Stimulated activated naive B cell treated with anti-CD40 and anti-IgM and Interleukin-4, amounts not matched to agents 10 μg/mL and 1 μg/mL and 100 μg/mL, for 72 hours (primary cell): ENCODE measurements at regions not wholly inside any gene's neighbourhood (a gene's known extent, or its start where the extent isn't known, plus 50 kb on each side); places are given as distances from the start of the nearest gene placed in this dataset.
"Not testable (repeated sequence)": the region's sequence is repeated elsewhere in the genome, so short reads cannot be mapped to it uniquely, and the experiment has no call there.

Experiments
- ATAC-seq, 2 donors: fragments of 150-1000 bp; cut with Tn5 transposase; replicated peaks; 2 replicates each; pipeline ENCODE4 v1.10.0; 2021; ENCODE audit warnings: moderate library complexity in 1 of 2
- DNase-seq: peaks from one replicate; pipeline ENCODE4 v3.0.0; 2021
- H3K27ac Mint-ChIP-seq: one replicate; pipeline ENCODE4 v1.8.0; 2022; ENCODE audit warnings: mild to moderate bottlenecking, mixed read lengths
- H3K27me3 Mint-ChIP-seq, 2 donors: one replicate each; pipeline ENCODE4 v1.8.0; 2022; ENCODE audit warnings: mixed read lengths in 2 of 2
- H3K36me3 Mint-ChIP-seq, 2 donors: one replicate each; pipeline ENCODE4 v1.8.0; 2022; ENCODE audit warnings: mixed read lengths in 2 of 2, mild to moderate bottlenecking in 1 of 2
- H3K4me1 Mint-ChIP-seq, 2 donors: one replicate each; pipeline ENCODE4 v1.8.0; 2022; ENCODE audit warnings: mixed read lengths in 2 of 2, mild to moderate bottlenecking in 1 of 2
- H3K4me3 Mint-ChIP-seq, 2 donors: one replicate each; pipeline ENCODE4 v1.8.0; 2022; ENCODE audit warnings: mild to moderate bottlenecking in 2 of 2, mixed read lengths in 2 of 2, moderate library complexity in 1 of 2
- H3K9me3 Mint-ChIP-seq, 2 donors: one replicate each; pipeline ENCODE4 v1.8.0; 2022; ENCODE audit warnings: mixed read lengths in 2 of 2, mild to moderate bottlenecking in 1 of 2

- H3K27me3 Mint-ChIP-seq = peaks cover 3 to 10% of the 10 kb centered on the region in 2 donors
- H3K4me1 Mint-ChIP-seq = no peaks in the 10 kb centered on the region
- no peaks in the 10 kb centered on the region for H3K36me3 Mint-ChIP-seq
- H3K9me3 Mint-ChIP-seq = peaks cover 0 to 4% of the 10 kb centered on the region in 2 donors
- no peak for DNase-seq
- no peak overlapping the region for H3K27ac Mint-ChIP-seq
- no peak for ATAC-seq
- no peak overlapping the region for H3K4me3 Mint-ChIP-seq
These were observed 128.2 kb downstream of the AKR1D1 start for GRCh38 chr7:138204285-138204981.

GRCh38 chr7:138204982-138205298 lies 128.7 kb downstream of the AKR1D1 start:
- H3K9me3 Mint-ChIP-seq = peaks cover 0 to 4% of the 10 kb centered on the region in 2 donors
- H3K27me3 Mint-ChIP-seq = peaks cover 3 to 10% of the 10 kb centered on the region in 2 donors
- no peak overlapping the region for H3K27ac Mint-ChIP-seq
- no peaks in the 10 kb centered on the region for H3K36me3 Mint-ChIP-seq
- ATAC-seq (no peak), DNase-seq (no peak)
- no peaks in the 10 kb centered on the region for H3K4me1 Mint-ChIP-seq
- H3K4me3 Mint-ChIP-seq = no peak overlapping the region

GRCh38 chr7:138205614-138206150 lies 129.4 kb downstream of the AKR1D1 start:
- Mint-ChIP-seq H3K4me3 (no peak overlapping the region), H3K36me3 (no peaks in the 10 kb centered on the region), H3K27ac (no peak overlapping the region), H3K9me3 (peaks cover 0 to 4% of the 10 kb centered on the region in 2 donors), H3K4me1 (no peaks in the 10 kb centered on the region), H3K27me3 (peaks cover under 1 to 5% of the 10 kb centered on the region in 2 donors)
- ATAC-seq (no peak), DNase-seq (no peak)

GRCh38 chr7:138207555-138207971 lies 131.3 kb downstream of the AKR1D1 start:
- Mint-ChIP-seq H3K36me3 (no peaks in the 10 kb centered on the region), H3K4me1 (no peaks in the 10 kb centered on the region), H3K27me3 (no peaks in the 10 kb centered on the region), H3K27ac (no peak overlapping the region), H3K9me3 (peaks cover 0 to 4% of the 10 kb centered on the region in 2 donors), H3K4me3 (no peak overlapping the region)
- DNase-seq (no peak), ATAC-seq (no peak)

GRCh38 chr7:138208142-138208570 lies 131.9 kb downstream of the AKR1D1 start:
- H3K36me3 Mint-ChIP-seq = no peaks in the 10 kb centered on the region
- no peak for ATAC-seq
- peaks cover 0 to 4% of the 10 kb centered on the region in 2 donors for H3K9me3 Mint-ChIP-seq
- no peaks in the 10 kb centered on the region for H3K4me1 Mint-ChIP-seq
- H3K4me3 Mint-ChIP-seq = no peak overlapping the region
- H3K27ac Mint-ChIP-seq = no peak overlapping the region
- no peaks in the 10 kb centered on the region for H3K27me3 Mint-ChIP-seq
- no peak for DNase-seq

- peaks cover 0 to 4% of the 10 kb centered on the region in 2 donors for H3K9me3 Mint-ChIP-seq
- no peak for ATAC-seq
- no peak for DNase-seq
- H3K36me3 Mint-ChIP-seq = no peaks in the 10 kb centered on the region
- H3K27ac Mint-ChIP-seq = no peak overlapping the region
- no peak overlapping the region for H3K4me3 Mint-ChIP-seq
- no peaks in the 10 kb centered on the region for H3K27me3 Mint-ChIP-seq
- H3K4me1 Mint-ChIP-seq = no peaks in the 10 kb centered on the region
These were observed 132.6 kb downstream of the AKR1D1 start for GRCh38 chr7:138208864-138209263.

- Mint-ChIP-seq H3K9me3 (peaks cover 0 to 7% of the 10 kb centered on the region in 2 donors), H3K4me1 (no peaks in the 10 kb centered on the region), H3K4me3 (no peak overlapping the region), H3K27me3 (no peaks in the 10 kb centered on the region), H3K36me3 (no peaks in the 10 kb centered on the region), H3K27ac (no peak overlapping the region)
- DNase-seq (no peak), ATAC-seq (no peak)
These were observed 136.1 kb downstream of the AKR1D1 start for GRCh38 chr7:138212314-138212713.

- Mint-ChIP-seq H3K36me3 (peaks cover 0 to 2% of the 10 kb centered on the region in 2 donors), H3K27me3 (no peaks in the 10 kb centered on the region), H3K4me3 (no peak overlapping the region), H3K4me1 (no peaks in the 10 kb centered on the region), H3K9me3 (peaks cover 5 to 7% of the 10 kb centered on the region in 2 donors), H3K27ac (no peak overlapping the region)
- no peak for DNase-seq
- no peak for ATAC-seq
These were observed 138.7 kb downstream of the AKR1D1 start for GRCh38 chr7:138214926-138215325.

- not testable (repeated sequence) for H3K27ac Mint-ChIP-seq, H3K4me1 Mint-ChIP-seq, ATAC-seq, H3K4me3 Mint-ChIP-seq, H3K36me3 Mint-ChIP-seq, H3K27me3 Mint-ChIP-seq, DNase-seq
- peaks cover 18 to 26% of the 10 kb centered on the region in 2 donors for H3K9me3 Mint-ChIP-seq
These were observed 144.1 kb downstream of the AKR1D1 start for GRCh38 chr7:138220321-138220720.

- not testable (repeated sequence) for H3K36me3 Mint-ChIP-seq, ATAC-seq, H3K27me3 Mint-ChIP-seq, H3K27ac Mint-ChIP-seq, H3K4me1 Mint-ChIP-seq, DNase-seq, H3K4me3 Mint-ChIP-seq
- H3K9me3 Mint-ChIP-seq = peaks cover 18 to 23% of the 10 kb centered on the region in 2 donors
These were observed 145.1 kb downstream of the AKR1D1 start for GRCh38 chr7:138221388-138221787.

- Mint-ChIP-seq H3K27ac (no peak overlapping the region), H3K9me3 (peaks cover 15 to 23% of the 10 kb centered on the region in 2 donors), H3K27me3 (no peaks in the 10 kb centered on the region), H3K4me3 (no peak overlapping the region), H3K36me3 (peaks cover 1 to 3% of the 10 kb centered on the region in 2 donors), H3K4me1 (no peaks in the 10 kb centered on the region)
- no peak for DNase-seq
- no peak for ATAC-seq
These were observed 147.2 kb downstream of the AKR1D1 start for GRCh38 chr7:138223402-138223879.

GRCh38 chr7:138226001-138226476 lies 149.8 kb downstream of the AKR1D1 start:
- H3K4me1 Mint-ChIP-seq = no peaks in the 10 kb centered on the region
- H3K36me3 Mint-ChIP-seq = no peaks in the 10 kb centered on the region
- ATAC-seq = no peak
- H3K9me3 Mint-ChIP-seq = peaks cover 8 to 12% of the 10 kb centered on the region in 2 donors
- no peak for DNase-seq
- no peak overlapping the region for H3K27ac Mint-ChIP-seq
- no peak overlapping the region for H3K4me3 Mint-ChIP-seq
- H3K27me3 Mint-ChIP-seq = peaks cover 0 to 8% of the 10 kb centered on the region in 2 donors

- DNase-seq = no peak
- Mint-ChIP-seq H3K27ac (no peak overlapping the region), H3K4me1 (no peaks in the 10 kb centered on the region), H3K36me3 (no peaks in the 10 kb centered on the region), H3K4me3 (no peak overlapping the region), H3K27me3 (peaks cover 0 to 11% of the 10 kb centered on the region in 2 donors), H3K9me3 (peaks cover 3 to 4% of the 10 kb centered on the region in 2 donors)
- ATAC-seq = no peak
These were observed 150.6 kb downstream of the AKR1D1 start for GRCh38 chr7:138226745-138227279.

GRCh38 chr7:138228119-138228518 lies 151.9 kb downstream of the AKR1D1 start:
- no peak overlapping the region for H3K27ac Mint-ChIP-seq
- H3K27me3 Mint-ChIP-seq = peaks cover 0 to 11% of the 10 kb centered on the region in 2 donors
- ATAC-seq (no peak), DNase-seq (no peak)
- no peak overlapping the region for H3K4me3 Mint-ChIP-seq
- H3K36me3 Mint-ChIP-seq = no peaks in the 10 kb centered on the region
- H3K9me3 Mint-ChIP-seq = peaks cover 3 to 7% of the 10 kb centered on the region in 2 donors
- no peaks in the 10 kb centered on the region for H3K4me1 Mint-ChIP-seq

GRCh38 chr7:138228769-138229168 lies 152.5 kb downstream of the AKR1D1 start:
- no peak overlapping the region for H3K4me3 Mint-ChIP-seq

More at GRCh38 chr7:138228769-138229168, 152.5 kb downstream of the AKR1D1 start:
- Mint-ChIP-seq H3K36me3 (no peaks in the 10 kb centered on the region), H3K4me1 (no peaks in the 10 kb centered on the region), H3K9me3 (peaks cover 2 to 6% of the 10 kb centered on the region in 2 donors), H3K27me3 (peaks cover 0 to 11% of the 10 kb centered on the region in 2 donors), H3K27ac (no peak overlapping the region)
- DNase-seq (no peak), ATAC-seq (no peak)
